ENCODE measurements at regions not wholly inside any gene's neighbourhood (a gene's known extent, or its start where the extent isn't known, plus 50 kb on each side); places are given as distances from the start of the nearest gene placed in this dataset.

GRCh38 chr5:67483453-67484030 is 286.9 kb upstream of the CD180 start:
- TF ChIP-seq CTCF (IDR thresholded peaks at IDR 0.05; ENCODE audit: low read depth, low read length, poor library complexity, severe bottlenecking) (no peak), EZH2phosphoT487 (IDR thresholded peaks at IDR 0.05; ENCODE audit: borderline replicate concordance, low read length) (no peak)

Data from DOHH2 (cell line).